NCI-H146 treated with DMSO at 0.1 percent for 48 hours (cell line): ENCODE measurements at regions not wholly inside any gene's neighbourhood (a gene's known extent, or its start where the extent isn't known, plus 50 kb on each side); places are given as distances from the start of the nearest gene placed in this dataset.
"Not testable (repeated sequence)": the region's sequence is repeated elsewhere in the genome, so short reads cannot be mapped to it uniquely, and the experiment has no call there.

ENCODE experiments used
- DNase-seq: peaks from one replicate; lab custom pipeline; 2025; ENCODE audit not compliant: unreplicated experiment; lab: John Stamatoyannopoulos, UW

DNA sequence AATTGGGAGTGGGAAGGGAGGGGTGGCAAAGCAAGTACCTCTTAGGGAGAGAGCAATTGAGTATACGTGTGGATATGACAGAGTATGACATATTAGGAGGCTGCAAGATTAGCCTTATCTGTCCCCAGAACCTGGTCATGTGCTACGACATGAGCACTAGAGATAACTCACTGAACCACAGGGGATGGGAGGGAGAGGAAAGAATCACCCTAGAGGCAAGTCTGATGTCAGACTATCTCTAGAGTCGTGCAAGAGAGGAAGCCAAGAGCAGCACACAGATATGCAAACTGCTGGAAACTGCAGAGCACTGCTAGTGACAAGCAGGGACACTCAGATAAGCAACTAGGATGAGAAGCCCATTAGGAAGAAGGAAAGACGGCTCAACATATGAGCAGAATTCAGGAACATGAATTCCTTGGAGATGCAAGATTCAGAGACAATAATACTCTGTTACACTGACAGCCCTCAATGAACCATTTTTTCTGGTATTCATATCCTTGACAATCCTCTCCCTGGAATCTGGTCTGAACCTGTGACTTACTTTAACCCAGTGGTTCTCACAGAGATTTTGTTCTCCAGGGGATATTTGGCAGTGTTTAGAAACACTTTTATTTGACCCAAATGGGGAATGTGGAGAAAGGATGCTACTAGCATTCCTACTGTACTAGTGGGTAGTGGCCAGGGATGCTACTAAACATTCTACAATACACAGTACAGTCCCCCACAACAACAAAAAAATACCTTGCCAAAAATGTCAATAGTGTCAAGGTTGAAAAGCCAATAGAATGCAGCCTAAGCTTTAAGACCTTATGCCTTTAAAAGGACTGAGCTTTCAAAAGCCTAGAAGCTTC, 84.0 kb upstream of the BMP2K start:
- no peak for DNase-seq

DNA sequence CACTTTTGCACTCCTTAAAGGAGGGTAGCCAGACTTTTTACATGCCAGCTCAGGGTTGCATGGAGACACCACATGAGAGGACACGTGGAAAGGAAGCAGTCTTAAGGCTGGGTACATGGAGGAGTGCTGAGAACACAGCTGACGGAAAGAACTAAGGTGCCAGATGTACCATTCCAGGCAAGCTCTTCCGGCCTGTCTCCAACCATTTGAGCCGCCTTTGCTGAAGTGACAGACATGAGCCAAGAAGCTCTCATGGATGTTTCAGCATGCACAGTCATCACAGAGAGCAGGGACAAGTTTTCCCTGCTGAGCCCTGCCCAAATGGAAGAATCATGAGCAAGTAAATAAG, 83.4 kb upstream of the BMP2K start:
- DNase-seq = no peak

DNA sequence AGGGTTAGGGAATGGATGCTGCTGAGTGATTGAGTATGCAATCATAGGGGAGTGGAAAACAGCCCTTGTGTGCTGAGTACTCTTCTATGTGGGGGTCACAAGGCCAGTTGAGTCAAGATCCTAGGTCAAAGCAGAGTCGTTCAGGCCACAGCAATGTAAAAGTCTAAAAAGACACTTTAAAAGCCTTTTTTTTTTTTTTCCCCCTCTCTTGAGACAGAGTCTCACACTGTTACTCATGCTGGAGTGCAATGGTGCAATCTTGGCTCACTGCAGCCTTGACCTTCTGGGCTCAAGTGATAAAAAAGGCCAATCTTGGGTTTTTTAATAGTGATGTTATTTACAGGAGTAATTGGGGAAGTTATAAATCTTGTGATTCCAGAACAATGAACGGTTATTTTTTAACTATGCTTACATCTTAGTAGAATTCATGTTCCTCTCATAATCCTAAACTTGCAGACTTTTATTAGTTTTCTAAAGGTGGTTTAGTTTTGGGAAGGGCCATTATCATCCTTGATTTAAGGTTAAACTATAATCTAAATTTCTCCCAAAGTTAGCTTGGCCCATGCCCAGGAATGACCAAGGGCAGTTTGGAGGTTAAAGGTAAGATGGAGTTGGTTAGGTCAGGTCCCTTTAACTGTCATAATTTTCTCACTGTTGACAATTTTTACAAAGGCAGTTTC, 82.2 kb upstream of the BMP2K start:
- DNase-seq = no peak

DNA sequence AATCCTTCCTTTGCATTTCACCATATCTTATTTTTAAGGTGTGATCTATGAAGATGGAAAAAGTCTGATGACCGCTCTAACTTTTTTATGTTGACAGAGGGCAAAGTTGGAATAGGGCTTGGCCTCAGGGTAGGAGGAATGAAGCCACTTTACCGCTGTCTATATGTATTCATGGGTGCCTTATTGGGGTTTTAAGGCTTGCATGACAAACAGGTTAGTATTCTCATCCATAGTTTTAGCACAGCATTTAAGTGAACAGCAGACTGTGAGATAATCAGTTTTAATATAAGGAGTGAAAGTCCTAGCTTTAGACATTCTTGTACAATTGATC, 81.7 kb upstream of the BMP2K start:
- no peak for DNase-seq

DNA sequence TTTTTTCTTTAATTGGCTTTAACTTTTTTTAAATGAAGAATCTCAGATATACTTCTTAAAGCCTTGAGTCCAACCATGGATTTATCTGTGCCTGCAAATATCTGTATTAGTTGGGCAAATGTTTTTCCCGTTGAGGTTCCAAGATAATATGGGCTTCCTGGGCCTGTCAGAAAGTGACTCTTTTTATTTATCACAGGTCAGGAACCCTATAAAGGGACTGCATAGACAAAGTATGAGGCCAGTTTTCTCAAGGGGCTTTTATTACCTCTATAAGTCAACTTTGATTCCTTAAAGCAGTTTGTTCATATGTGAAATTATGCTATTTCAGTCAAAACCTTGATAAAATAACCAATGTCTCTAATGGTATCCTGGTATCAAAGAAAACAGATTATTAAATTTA, 80.2 kb upstream of the BMP2K start:
- DNase-seq = no peak

DNA sequence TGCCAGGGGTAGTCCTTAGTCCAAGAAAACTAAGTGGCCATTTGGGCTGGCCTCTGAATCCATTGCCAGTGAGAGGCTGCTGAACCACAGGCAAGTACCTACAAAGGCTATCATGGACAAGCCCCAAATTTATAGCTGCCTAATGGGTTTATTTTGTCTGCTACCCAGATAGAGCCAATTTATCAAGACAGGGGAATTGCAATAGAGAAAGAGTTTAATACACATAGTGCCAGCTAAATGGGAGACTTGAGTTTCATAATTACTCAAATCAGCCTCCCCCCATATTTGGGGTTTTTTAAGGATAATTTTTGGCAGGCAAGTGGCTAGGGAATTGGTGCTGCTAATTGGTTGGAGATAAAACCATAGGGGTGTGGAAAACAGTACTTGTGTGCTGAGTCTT, 73.1 kb upstream of the BMP2K start:
- no peak for DNase-seq

DNA sequence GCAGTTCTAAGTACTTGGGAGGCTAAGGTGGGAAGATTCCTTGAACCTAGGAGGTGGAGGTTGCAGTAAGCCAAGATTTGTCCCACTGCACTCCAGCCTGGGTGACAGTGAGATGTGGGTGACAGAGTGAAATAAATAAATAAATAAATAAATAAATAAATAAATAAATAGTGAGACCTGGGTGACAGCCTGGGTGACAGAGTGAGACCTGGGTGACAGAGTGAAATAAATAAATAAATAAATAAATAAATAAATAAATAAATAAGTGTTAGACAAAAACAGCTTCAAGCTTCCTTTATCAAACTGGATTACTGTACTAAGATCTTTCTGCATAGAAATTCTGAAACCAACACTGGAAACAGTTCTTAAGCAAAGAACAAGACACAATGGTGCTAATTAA, 71.8 kb upstream of the BMP2K start:
- DNase-seq = no peak

DNA sequence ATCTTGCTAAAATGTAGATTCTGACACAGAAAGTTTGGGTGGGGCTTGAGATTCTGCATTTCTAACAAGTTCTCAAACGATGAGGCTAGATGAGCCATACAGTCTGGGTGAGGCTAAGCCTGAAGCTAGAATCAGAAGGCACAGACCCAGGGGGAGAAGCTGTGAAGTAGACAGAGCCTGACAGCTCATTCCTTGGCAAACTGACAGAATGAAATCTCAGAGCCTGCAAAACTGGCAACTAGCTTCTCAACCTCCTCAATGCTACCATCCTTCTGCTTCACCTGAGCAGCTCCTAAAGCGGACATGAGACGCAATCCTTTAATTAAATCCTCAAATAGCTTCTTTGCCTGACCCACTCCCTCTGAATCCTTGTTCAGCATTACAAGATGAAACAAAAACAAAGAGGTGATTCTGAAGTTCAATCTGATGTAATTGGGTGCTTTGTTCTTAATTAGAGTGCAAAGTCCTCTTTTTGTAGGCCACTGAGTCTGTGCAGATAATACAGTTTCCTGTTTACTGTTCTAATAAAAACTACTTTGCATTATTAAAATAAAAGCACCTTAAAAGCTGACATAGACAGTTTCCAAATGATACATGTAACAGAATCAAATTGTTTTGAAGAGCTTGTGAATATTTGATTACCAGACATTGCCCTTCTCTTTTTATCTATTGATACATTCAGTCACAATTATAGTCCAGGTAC, 71.0 kb upstream of the BMP2K start:
- no peak for DNase-seq

DNA sequence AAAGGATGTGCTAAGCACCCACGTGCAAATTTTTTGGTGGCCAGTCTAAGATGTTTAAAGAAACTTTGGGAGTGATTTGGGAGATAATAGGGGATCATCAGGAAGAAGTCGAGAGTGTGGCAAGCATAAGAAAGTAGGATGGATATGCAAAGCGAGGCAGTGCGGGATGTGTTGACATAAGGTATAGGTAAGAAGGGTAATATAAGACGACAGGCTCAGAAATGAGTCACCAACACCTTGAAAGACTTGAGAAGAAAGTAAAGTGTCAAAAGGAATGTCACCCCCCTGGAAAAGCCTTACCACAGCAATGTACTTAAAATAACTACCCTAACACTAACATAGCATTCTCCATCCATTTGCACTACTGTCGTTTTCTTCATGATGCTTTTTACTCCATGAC, 69.8 kb upstream of the BMP2K start:
- no peak for DNase-seq

DNA sequence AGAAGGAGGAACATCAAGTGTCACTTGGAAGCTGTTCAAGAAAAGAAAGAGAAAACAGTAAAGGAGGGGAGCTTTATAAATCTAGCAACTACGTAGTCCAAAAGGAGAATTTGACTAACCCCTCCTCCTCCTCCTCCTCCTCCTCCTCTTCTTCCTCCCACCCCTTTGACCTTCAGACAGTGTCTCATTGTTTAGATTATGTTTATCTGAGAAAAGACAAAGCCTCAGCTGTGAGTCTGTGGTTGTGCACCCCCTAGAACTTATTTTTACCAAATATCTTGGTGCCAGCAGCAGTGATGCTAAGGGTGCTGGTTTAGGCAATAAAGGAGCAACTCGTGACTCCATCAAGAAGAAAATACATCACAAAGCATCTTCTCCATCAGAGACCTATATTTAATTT, 68.9 kb upstream of the BMP2K start:
- DNase-seq = no peak

DNA sequence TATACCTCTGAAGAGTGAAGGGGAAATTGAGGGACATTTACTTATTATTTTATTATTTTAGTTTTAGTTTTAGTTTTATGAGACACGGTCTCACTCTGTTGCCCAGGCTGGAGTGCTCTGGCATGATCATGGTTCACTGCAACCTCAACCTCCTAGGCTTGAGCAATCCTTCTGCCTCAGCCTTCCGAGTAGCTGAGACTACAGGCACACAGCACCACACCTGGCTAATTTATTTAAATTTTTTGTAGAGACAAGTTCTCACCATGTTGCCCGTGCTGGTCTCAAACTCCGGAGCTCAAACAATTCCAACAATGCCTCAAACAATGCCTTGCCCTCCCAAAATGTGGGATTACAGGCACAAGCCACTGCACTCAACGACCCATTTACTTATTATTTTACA, 68.4 kb upstream of the BMP2K start:
- no peak for DNase-seq

DNA sequence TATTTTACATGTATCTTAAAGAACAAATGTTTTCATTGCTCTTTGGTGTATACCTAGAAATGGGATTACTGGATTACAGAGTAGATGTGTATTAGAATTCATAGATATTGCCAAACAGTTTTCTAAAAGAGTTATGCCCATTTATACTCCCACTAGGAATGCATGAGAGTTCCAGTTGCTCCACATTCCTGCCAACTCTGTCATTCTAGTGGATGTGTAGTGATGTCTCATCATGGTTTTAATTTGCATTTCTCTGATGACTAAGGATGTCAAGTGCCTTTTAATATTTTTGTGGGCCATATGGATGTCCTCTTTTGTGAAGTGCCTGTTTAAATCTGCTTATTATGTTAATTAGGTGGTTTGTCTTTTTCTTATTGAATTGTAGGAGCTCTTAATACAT, 65.6 kb upstream of the BMP2K start:
- DNase-seq = no peak

DNA sequence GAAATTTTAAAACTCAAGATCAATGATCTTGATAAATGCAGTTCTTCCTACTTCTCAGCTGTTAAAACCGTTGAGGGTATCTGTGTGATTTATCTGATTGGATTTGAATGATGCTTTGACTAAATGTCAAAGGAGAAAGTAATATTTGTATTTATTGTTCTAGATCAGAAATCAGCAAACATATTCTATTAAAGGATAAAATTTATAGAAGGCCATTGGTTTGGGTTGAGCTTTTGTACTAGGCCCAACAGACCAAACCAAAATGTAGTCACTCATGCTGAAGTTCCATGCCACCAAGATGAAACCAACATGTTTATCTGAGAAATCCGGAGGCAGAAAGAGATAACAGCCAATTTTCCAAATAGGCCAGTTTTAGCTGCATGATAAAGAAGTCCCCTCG, 64.5 kb upstream of the BMP2K start:
- DNase-seq = no peak

DNA sequence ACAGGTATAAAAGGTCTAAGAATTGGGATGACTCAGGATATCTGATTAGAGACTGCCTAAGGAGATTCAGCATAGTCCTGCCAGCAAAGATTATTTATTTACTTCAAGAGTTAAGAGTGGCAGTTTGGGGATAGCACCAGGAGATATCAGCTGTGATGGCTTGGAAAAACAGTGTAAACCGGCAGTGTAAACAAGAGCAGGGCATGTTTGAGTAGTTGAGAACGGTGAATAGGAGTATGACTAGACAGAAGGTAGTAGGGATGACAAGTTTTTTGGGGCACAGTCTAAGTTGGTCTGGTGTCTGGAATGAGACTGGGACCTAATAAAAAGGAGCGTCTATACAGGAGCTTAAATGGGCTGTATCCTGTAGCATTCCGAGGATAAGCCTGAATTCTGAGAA, 61.6 kb upstream of the BMP2K start:
- DNase-seq = not testable (repeated sequence)

DNA sequence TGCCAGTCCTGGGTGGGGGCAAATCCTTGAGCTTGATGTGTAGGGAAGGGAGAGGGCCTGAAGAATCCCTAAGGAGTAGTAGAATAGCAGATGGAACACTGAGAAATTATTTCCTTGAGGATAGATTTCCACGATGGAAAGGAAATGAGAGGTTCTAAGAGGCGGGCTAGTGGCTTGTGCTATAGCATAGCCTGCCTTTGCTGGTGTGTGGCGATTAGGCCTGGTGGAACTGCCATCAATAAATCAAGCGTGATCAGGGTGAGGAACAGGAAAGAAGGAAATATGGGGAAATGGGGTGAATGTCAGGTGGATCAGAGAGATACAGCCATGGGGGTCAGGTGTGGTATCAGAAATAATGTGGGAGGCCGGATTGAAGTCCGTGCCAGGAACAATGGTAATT, 60.8 kb upstream of the BMP2K start:
- DNase-seq = not testable (repeated sequence)

DNA sequence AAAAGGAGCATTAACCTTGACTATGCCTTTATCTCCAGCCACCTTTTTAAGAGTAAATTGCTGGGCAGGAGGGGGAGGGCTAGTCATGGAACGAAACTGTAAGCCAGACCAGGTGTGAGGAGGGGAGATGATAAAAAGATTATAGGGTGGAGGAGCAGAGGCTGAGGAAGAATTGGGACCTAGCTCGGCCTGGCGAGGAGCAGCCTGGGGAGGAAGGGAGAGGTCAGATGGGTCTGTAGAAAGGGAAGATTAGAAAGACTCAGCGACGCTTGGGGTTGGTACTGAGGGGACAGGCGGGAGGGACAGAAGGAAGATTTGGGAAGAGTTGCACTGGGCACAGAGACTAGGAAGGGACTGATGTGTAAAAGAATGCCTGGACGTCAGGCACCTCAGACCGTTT, 58.4 kb upstream of the BMP2K start:
- not testable (repeated sequence) for DNase-seq

DNA sequence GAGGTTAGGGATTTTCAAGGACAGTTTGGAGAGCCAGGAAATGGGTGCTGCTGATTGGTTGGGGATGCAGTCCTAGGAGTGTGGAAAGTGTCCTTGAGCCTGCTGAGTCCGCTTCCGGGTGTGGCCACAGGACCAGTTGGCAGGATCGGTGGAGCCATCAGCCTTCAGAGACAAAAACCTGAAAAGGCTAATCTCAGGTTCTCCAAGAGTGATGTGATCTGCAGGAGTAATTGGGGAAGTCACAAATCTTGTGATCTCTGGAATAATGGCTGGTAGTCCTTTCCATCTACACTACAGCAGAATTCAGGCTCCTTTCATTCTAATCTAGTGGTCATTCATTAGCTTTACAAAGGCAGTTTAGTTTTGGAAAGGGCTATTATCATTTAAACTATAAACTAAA, 55.9 kb upstream of the BMP2K start:
- no peak for DNase-seq

DNA sequence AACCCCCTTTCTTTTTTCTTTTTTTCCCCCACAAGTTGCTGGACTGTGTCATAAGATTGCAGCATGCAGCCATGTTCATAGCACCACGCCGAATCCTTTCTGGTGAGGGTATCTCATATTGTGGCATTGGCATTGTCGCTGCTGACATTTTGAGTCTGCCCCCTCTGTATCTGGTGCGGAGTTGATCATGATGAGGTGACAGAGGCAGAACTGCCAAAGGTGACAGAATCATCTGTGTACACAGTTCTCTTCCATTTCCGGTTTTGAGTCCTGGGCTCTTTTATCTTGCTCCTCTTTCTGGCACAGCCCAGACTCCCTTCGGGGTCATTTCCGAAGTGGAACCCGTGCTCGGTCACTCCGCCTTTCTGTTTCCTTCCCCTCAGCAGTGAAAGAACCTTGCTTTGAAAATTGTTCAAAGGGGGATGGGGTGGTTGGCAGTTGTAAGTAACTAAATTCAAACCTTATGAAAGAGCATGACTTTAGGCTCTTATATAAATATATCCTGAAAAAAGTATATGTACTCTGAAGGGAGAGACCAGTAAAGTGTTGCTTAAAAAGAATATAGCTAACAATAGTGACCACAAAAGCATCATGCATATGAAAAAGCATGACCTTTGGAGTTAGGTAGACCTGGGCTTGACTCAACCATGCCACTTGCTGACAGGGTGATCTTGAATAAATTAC, 55.0 kb upstream of the BMP2K start:
- no peak for DNase-seq

DNA sequence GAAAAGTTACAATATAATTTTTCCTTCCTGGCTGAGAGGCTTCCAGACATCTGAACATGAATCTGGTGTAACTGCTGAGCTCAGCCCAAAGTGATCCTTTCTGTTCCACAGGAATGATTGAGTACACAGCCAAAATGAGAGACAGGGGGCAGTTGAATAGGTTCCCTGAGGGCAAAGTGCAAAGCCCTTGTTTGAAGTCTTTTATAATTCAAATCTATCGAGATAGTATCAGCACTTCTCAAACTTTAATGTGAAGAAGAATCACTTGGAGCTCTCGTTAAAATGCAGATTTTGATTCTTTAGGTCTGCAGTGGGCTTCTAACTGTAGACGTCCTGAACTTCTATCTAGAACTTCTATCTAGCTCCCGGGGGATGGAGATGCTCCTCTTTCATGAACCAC, 54.4 kb upstream of the BMP2K start:
- no peak for DNase-seq

DNA sequence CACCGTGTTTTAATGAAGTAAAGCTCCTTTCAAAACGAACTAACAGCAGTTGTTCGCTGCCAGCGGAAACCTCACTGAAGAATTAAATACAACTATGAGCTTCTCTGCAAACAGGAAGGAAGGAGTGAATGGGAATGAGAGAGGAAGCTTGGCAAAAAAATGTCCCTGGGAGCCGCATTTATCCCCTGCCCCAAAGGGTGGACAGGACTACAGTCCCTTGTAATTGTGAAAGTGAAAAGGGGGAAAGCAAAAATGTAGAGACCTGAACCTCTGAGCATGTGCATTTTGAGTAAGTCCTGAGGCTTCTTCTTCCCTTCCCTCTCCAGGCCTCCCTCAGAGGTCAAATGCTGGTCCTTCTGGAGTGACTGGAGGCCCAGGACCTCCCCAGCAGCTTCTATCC, 53.8 kb upstream of the BMP2K start:
- DNase-seq = no peak

DNA sequence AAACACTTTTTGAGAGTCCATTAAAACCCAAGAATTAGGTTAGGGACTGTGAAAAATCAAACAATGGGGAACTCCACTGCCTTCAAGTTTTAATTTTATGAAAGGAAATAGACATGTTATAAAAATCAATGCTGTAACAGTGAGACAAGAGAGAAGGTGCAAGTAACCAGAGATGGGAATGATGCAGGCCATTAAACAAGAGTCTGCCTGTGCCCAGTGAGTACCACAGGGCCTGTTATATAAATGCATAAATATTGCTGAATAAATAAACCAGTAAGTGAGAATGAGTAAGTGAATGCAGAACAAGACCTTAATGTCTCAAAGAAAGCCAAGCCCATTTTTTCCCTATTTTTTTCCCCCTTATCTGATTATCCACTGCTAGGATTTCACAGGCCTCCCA, 53.3 kb upstream of the BMP2K start:
- no peak for DNase-seq
